Skin of body (tissue), 1 donor: ENCODE measurements at regions not wholly inside any gene's neighbourhood (a gene's known extent, or its start where the extent isn't known, plus 50 kb on each side); places are given as distances from the start of the nearest gene placed in this dataset.
"Not testable (repeated sequence)": the region's sequence is repeated elsewhere in the genome, so short reads cannot be mapped to it uniquely, and the experiment has no call there.

Experiments used
- DNase-seq: peaks from one replicate; lab custom pipeline; 2025; lab: John Stamatoyannopoulos, UW

DNA sequence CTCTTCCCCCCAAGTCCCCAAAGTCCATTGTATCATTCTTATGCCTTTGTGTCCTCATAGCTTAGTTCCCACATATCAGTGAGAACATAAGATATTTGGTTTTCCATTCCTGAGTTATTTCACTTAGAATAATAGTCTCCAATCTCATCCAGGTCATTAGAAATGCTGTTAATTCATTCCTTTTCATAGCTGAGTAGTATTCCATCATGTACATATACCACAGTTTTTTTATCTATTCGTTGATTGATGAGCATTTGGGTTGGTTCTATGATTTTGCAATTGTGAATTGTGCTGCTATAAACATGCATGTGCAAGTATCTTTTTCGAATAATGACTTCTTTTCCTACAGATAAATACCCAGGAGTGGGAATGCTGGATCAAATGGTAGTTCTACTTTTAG lies 359.6 kb downstream of the ADAMTS20 start:
- DNase-seq = not testable (repeated sequence)

DNA sequence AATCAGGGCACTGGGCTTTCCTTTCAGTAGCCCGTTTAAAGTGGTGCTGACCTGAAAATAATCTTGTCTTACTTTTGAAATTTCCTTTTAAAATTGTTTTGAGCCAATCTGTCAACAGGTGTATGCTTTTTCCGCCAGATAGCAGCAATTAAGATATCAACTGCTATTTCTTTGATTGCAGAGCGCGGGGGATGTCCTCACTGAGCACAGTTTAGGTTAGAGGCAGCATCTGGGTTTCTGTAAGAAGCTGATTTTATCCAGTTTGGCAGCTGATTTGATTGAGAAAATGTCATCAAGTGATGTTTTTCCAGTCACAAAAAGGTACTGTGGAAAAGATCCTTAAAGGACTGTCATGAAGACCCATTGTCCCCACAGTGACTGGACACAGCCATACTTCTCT lies 371.8 kb downstream of the ADAMTS20 start:
- no peak for DNase-seq

DNA sequence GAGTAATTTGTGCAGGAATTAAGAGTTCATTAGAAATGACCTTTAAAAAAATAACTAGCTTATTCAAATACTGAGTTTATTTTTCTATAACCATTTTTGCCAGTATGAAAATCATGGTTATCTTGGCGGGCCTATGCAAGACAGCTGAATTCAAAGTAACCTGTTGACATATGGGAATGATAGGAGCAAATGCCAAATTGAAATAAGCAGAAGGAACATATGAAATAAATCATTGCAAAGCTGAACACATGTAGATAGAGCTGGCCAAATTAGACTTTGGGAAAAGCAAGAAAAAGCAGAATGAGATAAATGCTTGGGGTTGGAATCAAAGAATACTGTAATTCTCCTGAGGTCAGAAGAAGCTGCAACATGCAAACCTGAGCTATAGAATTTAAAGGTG lies 372.5 kb downstream of the ADAMTS20 start:
- peak; percentile 55 for DNase-seq

DNA sequence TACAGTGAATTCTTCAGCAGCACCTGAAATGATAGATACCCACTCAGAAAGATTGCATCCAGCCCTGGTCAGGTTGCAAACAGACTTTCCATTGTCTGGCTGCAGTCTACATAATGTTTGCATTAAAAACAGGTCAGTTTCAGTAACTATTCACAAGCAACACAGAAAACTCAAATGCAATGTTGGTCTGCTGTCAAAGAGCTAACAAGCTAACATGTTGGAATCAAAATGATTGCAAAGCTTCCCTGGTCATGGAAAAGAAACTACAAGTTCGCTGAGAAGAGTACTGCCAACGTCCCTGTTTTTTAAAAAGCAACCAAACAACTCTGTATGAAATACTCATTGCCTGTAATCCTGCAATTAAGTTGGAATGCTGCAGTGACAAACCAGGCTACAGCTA lies 374.7 kb downstream of the ADAMTS20 start:
- peak; percentile 14 for DNase-seq

DNA sequence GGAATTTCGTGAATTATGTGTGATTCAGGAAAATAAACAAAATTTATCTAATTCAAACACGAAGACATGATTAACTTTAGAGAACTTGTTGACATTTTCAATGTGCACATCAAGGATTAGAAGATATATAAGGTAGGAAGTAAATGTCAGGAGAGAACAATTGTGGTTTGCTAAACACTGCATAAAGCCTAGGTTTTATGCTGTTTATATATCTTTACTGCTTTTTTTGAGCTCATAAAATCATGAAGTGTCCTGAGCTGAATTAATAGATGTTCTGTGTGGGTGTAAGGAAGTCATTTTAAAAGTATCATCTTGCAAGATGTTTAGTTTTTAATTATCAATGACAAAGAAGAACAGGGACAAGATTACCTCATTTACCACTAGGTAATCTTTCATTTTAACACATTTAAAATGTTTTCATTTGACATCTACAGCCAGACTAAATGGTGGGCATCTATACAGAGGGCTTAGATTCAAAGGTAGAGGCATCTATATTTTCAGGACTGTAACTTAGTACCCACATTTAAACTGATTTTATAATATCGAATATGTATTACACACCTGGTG lies 382.8 kb downstream of the ADAMTS20 start:
- DNase-seq = no peak

DNA sequence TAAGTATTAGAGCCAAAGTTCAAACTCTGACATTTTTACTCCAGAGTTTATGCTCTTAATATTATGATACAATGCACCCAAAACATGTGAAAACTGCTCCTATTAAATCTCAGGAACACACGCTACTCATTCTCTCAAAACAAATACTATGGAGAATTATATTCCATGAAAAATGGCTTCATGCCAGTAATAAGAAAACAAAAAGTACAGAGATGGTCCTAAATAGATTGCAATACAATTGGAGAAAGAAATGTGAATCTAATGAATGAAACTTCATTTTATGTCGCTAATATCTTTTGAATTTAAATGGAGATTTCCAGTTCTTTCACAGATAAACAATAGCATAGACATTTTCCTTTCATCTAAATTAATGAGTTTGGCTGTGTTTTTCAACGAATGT lies 384.3 kb downstream of the ADAMTS20 start:
- DNase-seq = no peak

DNA sequence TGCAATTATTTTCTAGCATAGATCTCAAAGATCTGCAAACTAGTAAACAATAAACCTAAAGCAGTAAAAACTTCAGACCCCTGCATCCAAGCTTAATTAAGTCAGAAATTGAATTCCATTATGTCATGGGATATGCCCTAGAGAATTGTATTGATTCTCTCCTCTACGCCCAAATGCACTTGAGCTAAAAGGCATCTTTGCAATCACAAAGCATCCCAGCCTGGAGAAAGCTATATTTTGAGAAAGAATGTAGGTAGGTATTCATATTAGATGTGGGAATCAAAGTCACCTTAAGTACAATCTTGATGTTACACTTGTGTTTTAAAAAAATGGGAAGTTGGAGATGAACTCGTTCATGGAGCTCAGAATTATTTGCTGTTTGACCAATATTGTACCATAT lies 386.7 kb downstream of the ADAMTS20 start:
- DNase-seq = no peak

DNA sequence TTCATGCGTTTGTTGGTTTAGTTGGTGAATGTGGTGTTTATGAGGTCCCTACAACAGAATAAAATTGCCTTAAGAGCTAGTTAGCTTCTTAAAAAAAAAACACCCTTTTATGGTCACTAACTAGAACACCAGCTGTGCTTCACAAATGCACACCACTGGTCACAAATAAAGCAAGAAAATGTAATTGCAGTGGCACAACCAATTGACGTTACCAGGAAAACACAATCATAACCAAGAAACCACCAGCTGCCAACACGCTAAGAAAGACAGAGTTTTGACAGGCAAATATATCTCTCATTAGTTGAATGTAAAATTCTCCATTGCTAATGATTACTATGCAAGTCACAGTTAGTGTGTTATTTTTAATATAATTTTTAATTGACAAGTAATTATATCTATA lies 389.9 kb downstream of the ADAMTS20 start:
- DNase-seq = no peak

DNA sequence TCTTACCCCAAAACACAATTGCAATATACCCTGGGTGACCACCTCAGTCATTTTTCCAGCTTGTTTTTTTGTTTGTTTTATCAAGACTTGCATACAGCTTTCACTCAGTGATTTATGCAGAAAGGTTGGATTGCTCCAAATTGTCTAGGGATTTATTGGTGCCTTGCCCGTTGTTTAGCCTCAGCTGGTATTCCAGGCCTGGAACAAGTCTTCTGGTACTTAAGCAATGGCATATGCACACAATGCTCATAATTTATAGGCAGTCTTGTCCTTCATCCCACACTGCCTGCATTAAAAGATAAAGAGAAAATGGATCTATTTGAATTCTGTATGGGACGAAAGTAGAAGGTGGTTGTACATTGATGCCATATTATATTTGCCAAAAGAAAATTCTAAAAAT lies 392.5 kb downstream of the ADAMTS20 start:
- DNase-seq = no peak

DNA sequence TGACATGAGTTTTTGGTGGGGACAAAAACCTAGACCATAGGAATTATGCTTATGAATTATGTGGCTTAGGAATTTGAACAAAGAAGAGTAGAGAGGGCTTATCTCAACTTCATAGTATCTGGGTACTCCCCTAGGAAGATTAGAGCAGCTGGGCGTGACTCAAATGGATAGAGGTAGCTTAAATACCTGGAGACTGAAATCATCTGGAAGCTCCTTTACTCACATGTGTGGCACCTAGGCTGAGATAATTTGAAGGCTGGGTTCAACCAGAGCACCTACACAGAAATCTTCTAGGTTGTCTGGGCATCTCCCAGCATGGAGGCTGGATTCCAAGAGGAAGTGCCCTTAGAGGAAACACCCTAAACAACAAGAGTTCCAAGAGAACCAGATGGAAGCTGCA lies 393.9 kb downstream of the ADAMTS20 start:
- DNase-seq = no peak

DNA sequence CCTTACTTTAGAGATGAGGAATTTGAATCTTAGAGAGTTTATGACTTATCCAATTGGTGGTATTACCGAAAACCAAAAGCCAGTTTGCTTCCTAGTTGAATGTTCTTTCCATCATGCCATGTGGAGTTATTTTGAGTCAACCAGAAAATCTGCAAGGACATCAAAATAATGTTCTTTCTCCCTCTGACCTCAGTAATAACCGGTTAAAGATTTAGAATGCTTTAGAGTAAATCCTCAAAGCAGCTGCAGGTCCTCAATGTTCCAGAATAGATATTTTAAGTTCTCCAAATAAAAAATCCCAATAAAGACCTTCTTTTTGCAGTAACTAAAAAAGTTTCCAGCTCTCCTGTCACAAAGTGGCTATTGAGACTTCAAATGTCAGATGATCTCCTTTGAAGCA lies 396.6 kb downstream of the ADAMTS20 start:
- DNase-seq = no peak

DNA sequence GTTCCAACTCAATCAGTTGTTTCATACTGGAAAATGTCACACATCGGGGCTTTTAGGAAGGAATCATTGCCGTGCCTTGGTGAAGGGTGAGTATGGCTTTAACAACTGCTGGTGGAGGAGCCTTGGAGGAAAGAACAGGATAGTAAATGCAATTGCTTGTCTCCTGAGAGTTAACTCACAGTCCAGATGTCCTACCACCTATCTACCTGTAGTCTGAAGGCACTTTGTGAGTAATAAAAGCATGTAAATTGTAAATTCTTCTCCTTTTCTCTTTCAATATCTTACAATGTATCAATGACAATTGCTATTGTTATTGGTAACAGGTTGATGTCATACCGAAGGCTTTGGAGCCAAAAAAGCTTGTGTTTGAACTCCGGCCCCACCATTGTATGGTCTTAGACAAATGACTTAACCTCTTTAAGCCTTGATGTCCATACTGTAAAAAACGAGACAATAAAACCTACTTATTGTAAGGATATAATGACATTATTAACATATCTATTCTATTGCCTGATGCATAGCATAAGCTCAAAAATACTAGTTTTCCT lies 397.4 kb downstream of the ADAMTS20 start:
- DNase-seq = no peak

DNA sequence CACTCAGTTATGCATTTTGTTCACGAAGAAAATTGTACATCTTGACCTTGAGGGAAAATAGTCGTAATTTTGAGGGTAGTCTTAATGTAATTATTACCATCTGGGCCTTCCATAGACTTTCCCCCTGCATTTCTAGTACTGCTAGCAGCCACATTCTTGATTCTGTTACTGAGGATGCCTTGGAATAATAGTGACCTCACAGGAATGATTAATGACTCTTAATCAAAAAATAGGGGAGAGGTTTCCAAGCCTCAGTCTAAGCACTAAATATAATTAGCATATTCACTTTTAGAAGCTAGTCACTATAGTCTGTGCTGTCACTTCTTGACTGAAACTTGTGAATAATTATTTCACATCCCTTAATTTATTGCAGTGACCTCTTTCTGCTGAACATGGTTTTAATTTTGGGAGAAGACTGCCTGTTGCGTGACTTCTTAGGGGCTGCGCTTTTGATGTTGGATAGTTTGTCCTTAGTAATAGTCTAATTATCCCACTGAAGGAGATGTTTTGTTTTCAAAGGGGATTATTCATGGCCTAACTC lies 400.5 kb downstream of the ADAMTS20 start:
- peak; percentile 83 for DNase-seq

DNA sequence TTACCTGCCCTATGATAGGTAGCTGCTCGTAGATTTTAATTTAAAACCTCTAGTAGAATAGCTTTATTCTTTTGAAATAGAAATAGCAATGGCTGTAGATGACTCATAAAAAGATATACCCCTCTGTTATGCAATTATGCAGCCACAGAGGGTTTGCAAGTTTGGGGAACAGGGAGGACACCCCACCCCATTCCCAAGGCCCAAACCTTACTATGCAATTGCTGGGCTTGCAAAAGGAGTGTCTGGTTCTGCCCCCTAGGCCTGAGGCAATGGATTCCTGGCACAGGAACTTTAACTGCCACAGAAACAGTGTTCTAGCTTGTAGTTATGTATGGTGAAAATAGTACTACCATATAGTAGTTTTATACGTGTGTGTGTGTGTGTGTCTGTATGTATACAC lies 403.3 kb downstream of the ADAMTS20 start:
- DNase-seq = no peak

DNA sequence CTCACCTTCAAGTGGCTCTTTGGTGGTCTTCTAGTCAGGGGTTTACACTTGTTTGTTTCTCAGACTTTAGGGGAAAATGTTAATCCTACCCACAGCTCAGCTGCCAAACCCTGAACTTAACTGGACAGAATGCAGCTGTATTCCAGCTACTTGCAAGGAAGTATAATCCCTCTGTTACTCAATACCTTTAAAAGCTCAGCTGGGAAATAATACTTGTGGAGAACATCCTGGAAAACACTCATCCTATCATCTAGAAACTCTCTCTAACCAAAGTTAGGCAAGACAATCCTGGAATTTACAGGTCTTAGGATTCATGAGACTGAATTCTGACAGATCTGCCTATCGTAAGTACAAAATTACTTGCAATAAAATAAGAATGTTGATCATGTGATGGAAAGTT lies 404.1 kb downstream of the ADAMTS20 start:
- no peak for DNase-seq

DNA sequence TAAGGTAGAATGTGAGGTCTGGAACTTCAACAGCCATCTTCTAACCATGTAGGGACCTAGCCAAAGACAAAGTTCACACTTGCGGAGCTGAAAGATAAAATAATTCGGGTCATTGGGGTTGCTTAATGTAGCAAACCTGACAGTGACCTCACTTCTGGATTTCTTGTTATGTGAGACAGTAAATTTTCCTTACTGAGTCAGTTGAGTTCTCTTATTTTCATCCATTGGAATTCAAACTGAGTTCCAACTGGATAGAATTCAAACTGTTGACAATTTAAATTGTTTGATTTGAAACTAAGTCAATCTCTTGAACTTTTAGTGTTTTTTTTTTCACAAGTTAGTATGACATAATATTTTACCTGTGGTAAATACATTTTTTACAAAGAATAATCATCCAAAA lies 406.5 kb downstream of the ADAMTS20 start:
- no peak for DNase-seq

DNA sequence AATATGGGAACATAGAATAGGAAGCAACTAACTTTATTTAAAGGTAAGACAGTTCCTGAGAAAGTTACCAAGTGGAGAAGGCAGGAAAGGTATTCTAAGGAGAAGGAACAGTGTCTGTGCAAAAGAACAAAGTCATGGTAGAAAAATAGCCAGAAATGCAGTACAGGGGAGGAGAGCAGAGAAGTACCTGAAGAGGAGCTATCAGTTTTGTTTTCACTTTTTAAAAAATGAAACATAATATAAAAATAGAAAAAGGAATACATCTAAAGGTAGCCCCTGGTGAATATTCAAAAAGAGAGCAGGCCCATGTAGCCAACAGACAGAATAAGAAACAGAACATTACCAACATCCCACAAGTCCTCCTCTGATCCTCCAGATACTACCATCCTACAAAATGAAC lies 408.7 kb downstream of the ADAMTS20 start:
- no peak for DNase-seq

DNA sequence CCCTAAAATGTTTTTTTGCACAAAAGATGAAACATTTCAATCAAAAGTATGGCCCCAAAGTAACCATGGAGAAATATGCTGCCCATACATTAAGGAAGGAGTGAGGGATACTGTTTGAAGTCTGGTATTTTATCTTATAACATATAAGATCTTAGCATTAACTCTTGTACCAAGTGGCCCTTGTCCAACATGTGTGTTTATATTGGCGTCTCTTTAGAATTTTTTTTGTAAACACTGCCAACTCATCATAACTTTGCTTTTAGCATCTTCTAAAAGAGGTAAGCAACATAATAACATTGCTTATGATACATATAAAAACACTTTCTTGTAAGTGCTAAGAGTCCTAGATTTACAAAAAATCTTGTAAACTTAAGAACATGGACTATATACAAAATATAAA lies 419.7 kb downstream of the ADAMTS20 start:
- no peak for DNase-seq

DNA sequence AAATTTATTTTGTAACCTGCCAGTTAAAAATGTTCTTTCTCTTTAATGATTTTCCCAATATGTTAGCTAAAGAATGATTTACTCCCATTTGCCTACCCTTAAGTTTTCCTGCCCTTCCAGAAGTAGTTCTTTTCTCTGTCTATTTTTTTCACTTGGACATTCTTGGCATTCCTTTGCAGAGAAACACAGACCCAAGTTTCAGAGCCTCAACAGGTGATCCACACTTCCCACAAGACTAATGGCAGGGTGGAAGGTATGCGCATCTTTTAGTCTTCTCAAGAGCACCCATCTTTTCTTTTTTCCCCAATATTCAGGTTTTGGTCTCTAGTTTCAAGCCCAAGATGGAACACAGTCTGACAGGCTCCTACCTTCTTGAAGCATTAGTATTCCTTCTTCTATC lies 420.7 kb downstream of the ADAMTS20 start:
- DNase-seq = no peak

DNA sequence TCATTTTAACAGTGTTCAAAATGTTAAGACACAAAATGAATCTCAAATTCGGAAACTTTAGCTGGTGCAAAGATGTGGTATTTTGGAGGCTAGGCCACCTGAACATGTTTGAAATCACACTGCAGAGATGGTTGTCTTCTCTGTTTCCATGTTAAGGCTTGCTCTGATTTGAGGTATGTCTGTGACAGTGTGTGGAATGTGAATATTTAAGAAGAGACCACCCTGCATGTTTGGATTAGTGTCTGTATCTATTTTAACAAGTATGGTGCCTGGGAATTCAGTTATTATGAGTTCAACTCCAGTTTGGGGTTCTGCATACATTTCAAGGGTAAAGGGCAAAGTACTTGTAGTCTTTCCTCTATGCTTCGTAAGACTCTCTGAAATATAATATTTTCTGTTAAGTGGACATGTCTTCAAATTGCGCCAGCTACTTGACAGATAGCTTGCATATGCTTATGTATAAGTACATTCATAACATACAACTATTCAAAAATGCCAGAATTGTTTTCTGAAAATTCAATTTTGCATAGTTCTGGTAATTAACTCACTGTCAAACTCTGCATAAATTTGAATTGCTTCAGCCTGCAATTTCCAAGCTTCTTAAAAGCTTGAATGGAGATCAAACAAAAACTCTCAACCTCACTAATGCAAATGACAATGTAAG lies 424.0 kb downstream of the ADAMTS20 start:
- DNase-seq = no peak

DNA sequence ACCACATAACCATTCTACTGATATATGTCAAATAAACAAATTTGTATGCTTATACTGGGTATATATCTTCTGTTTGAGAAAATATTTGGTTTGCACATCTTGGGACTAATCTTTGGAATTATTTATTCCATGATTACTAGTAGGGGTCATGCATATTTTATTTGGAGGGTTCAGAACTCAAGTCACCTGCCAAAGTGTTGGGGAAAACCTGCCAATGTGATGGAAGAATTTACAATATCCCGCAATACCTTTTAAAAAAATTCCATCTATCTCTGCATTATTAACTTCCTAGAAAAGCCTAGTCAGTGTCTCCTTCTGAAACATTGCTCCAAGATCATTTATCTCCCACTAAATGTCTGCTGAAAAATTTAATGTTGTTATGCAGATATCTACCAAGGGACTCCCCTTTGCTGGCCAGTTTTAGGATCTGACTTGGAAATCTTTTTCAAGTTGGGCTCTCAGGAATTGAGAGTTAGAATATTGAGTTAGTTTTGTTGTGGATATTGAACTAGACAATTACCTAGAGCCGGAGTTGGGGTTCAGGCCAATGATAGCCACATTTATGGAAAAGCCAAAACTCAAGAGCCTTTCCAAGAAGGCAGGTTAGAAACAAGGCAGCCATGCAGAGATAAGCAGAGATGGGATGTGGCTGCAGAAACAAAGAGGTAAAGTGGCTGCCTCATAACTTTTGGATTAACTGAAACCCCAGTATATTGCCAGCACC lies 425.2 kb downstream of the ADAMTS20 start:
- no peak for DNase-seq

DNA sequence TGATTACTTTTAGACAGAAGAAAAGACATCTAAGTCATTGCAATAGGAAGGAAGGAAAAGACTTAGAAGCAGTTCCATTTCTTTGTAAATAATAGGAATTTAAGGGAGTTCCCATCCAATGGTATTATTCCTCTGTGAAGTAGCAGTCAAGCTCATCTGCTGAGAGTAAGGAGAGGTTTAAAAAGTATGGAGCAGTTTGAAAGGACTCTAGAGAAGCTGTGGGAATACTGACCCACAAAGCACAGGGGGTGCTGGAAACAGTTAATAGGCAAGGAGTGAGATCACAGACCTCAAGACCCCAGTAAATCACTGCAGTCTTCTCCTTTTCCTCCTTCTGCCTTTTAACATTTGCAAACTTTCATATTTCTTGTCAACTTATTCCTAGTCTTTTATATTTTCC lies 428.5 kb downstream of the ADAMTS20 start:
- no peak for DNase-seq

DNA sequence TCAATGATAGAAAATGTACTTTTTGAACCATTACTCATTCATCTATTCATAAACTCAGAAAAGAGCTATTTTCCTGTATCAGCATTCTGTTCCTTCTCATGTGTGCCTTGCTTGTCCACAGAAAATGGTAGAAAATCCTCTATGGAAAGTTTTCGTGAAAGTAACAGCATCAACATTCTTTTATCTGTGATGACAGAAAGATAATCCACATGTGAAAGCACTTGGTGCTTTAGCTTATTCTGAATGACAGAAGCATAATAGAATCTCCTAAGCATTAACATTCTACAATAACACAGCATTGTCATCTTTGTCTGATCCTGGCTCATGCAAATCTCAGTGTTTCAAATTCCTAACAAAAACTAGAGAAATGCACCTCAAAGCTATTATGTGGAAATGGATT lies 431.9 kb downstream of the ADAMTS20 start:
- DNase-seq = no peak
